AG09319 (cell line): ENCODE measurements at regions not wholly inside any gene's neighbourhood (a gene's known extent, or its start where the extent isn't known, plus 50 kb on each side); places are given as distances from the start of the nearest gene placed in this dataset.

Source experiments
- DNase-seq: peaks from one replicate; pipeline ENCODE4 v3.0.0-alpha.2; 2010; ENCODE audit warnings: low read depth; ENCODE audit errors: extremely low read depth
- CTCF ChIP-seq: IDR thresholded peaks from 2 replicates; pipeline ENCODE4 v1.5.1; 2011; ENCODE audit warnings: low read depth, mild to moderate bottlenecking, inconsistent platforms, low read length, moderate library complexity

GRCh38 chr2:39528701-39529100, 91.6 kb upstream of the MAP4K3 start:
- no peak for DNase-seq
- no peak for TF ChIP-seq CTCF

GRCh38 chr2:39529836-39530235, 92.8 kb upstream of the MAP4K3 start:
- TF ChIP-seq CTCF: no peak
- DNase-seq: no peak

DNA sequence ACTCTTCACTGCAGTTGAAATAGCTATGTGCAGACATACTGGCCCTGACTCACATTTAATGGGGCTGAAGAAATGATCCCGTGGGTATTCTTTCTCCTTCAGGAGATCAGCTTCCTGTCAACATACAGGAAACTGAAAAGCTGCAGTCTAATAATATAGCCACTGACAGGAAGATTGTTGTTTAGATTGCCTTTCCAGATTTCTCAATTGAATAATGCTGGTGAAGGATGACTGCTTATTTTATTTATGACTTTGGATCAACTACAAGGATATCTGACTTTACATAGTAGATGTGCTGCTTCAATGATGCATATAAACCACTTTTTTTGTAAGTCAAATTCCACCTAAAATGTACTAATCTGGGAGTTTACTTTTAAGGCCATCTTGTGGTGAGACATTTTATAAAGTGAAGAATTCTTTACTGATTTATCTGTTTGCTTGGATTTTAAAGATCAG, 93.4 kb upstream of the MAP4K3 start:
- DNase-seq: peak; percentile 67
- no peak for TF ChIP-seq CTCF

DNA sequence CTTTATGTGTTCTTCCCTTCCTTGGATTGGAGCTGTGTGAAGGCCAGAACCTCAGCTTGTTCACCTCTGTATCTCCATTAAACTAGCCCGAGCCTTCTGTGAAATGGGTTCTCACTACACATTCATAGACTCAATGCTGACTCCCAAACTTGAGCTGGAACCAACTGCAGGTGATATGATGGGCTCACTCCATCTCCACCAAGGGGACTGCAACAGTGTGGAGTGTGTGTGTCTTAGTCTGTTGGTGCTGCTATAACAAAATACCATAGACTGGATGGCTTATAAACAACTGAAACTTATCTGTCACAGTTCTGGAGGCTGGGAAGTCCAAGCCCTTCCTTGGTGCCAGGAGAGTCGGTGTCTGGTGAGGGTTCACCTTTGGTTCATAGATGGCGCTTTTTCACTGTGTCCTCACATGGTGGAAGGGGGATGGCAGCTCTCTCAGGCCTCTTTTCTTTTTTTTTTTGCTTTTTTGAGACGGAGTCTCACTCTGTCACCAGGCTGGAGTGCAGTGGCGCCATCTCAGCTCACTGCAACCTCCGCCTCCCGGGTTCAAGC, 94.2 kb upstream of the MAP4K3 start:
- TF ChIP-seq CTCF: no peak
- DNase-seq: no peak

- no peak for TF ChIP-seq CTCF
- DNase-seq: no peak
Observed at GRCh38 chr2:39532933-39533332, 95.8 kb upstream of the MAP4K3 start.

DNA sequence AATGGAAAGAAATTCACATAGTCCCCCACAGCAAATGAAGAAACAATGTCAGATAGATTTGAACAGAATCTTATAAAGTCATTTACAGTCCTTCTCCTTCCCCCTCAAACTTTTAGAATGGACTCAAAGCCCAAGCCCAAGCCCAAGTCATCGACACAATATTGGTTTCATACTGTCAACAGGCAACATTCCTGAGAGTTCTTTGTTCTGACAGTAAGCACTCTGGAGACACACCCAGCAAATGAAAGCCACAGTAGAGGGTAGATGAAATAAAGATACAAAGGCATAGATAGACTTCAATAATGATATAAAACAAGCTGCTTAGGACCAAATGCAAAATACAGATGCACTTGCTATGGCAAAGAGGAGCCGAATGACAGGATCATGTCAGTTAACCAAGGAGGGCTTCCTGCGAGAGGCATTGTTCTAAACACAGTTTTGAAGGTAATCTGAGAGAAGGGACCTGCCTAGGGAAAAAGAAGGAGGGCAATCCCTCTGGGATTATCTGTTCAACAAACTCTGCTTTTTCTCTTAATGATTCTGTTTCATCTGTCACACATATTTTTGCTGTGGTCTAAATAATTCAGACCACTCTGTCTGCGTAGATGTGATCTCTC, 97.1 kb upstream of the MAP4K3 start:
- DNase-seq: no peak
- TF ChIP-seq CTCF: no peak

- TF ChIP-seq CTCF: no peak
- no peak for DNase-seq
Observed at GRCh38 chr2:39535636-39536185, 98.6 kb upstream of the MAP4K3 start.
